Activated B cell treated with CpG ODN at 0.5 μM for 24 hours (primary cell): ENCODE measurements at regions not wholly inside any gene's neighbourhood (a gene's known extent, or its start where the extent isn't known, plus 50 kb on each side); places are given as distances from the start of the nearest gene placed in this dataset.

Experiments used
- ATAC-seq: fragments of 200-7000 bp; cut with Tn5 transposase; one replicate; pipeline ENCODE4 v1.10.0; 2021; ENCODE audit warnings: low read depth, mild to moderate bottlenecking, moderate library complexity
- CTCF ChIA-PET: fragments of 350-600 bp; sonication (Branson Sonifier 250); formaldehyde crosslinking; loops from one replicate; lab custom pipeline; 2021; ENCODE audit warnings: antibody characterized with exemption; lab: Charles Lee
- POLR2A ChIA-PET: fragments of 350-600 bp; sonication (Branson Sonifier 250); formaldehyde crosslinking; loops from one replicate; lab custom pipeline; 2021; ENCODE audit warnings: antibody characterized with exemption; lab: Charles Lee
- DNase-seq: peaks from one replicate; pipeline ENCODE4 v3.0.0; 2022
- H3K27ac Mint-ChIP-seq: one replicate; pipeline ENCODE4 v1.8.0; 2020; ENCODE audit warnings: mixed read lengths
- H3K27me3 Mint-ChIP-seq: one replicate; pipeline ENCODE4 v1.8.0; 2021; ENCODE audit warnings: mixed read lengths
- H3K36me3 Mint-ChIP-seq: one replicate; pipeline ENCODE4 v1.8.0; 2021; ENCODE audit warnings: low read depth, mixed read lengths
- H3K4me1 Mint-ChIP-seq: one replicate; pipeline ENCODE4 v1.8.0; 2021; ENCODE audit warnings: mixed read lengths
- H3K4me3 Mint-ChIP-seq: one replicate; pipeline ENCODE4 v1.8.0; 2020; ENCODE audit warnings: mild to moderate bottlenecking, mixed read lengths
- H3K9me3 Mint-ChIP-seq: one replicate; pipeline ENCODE4 v1.8.0; 2020; ENCODE audit warnings: mixed read lengths
- CTCF ChIP-seq: fragments of 200-600 bp; IDR thresholded peaks from one replicate; pipeline ENCODE4 v1.8.0; 2022; ENCODE audit warnings: antibody characterized with exemption, mild to moderate bottlenecking
- intact Hi-C: fragments of 100-400 bp; cut with micrococcal nuclease; formaldehyde crosslinking; loops from one replicate; pipeline ENCODE4 v1.15.1; 2024

GRCh38 chr7:46356371-46356770 lies 435.3 kb upstream of the IGFBP3 start:
- H3K36me3 Mint-ChIP-seq, result no peaks in the 10 kb centered on the region
- POLR2A ChIA-PET, result no interaction called here
- H3K27me3 Mint-ChIP-seq, result no peaks in the 10 kb centered on the region

GRCh38 chr7:46355331-46355730 lies 434.3 kb upstream of the IGFBP3 start:
- Mint-ChIP-seq H3K4me1 (no peaks in the 10 kb centered on the region), H3K9me3 (no peaks in the 10 kb centered on the region), H3K27ac (no peak overlapping the region), H3K27me3 (no peaks in the 10 kb centered on the region), H3K4me3 (no peak overlapping the region), H3K36me3 (no peaks in the 10 kb centered on the region)
- DNase-seq (no peak), ATAC-seq (no peak)
- intact Hi-C loops, result no loop called here
- CTCF ChIA-PET, result no interaction called here
- POLR2A ChIA-PET, result no interaction called here
- no peak for TF ChIP-seq CTCF

More at GRCh38 chr7:46356371-46356770, 435.3 kb upstream of the IGFBP3 start:
- Mint-ChIP-seq H3K4me1 (no peaks in the 10 kb centered on the region), H3K4me3 (no peak overlapping the region), H3K9me3 (no peaks in the 10 kb centered on the region), H3K27ac (no peak overlapping the region)
- no peak for ATAC-seq
- intact Hi-C loops, result no loop called here
- CTCF ChIA-PET, result no interaction called here
- DNase-seq, result no peak
- TF ChIP-seq CTCF, result no peak

GRCh38 chr7:46352004-46352954 lies 431.2 kb upstream of the IGFBP3 start:
- no peaks in the 10 kb centered on the region for H3K9me3 Mint-ChIP-seq
- H3K4me1 Mint-ChIP-seq, result no peaks in the 10 kb centered on the region
- H3K27me3 Mint-ChIP-seq, result no peaks in the 10 kb centered on the region
- POLR2A ChIA-PET, result no interaction called here
- no peak for DNase-seq
- intact Hi-C loops, result loop anchor here (2.0 kb wide), 1 partner anchor 429 kb away; no protein-coding TSS in a partner anchor
- H3K4me3 Mint-ChIP-seq, result no peak overlapping the region
- no peaks in the 10 kb centered on the region for H3K36me3 Mint-ChIP-seq
- CTCF ChIA-PET, result no interaction called here
- no peak for TF ChIP-seq CTCF
- ATAC-seq, result no peak
- H3K27ac Mint-ChIP-seq, result no peak overlapping the region

GRCh38 chr7:46349490-46349889 lies 428.4 kb upstream of the IGFBP3 start:
- TF ChIP-seq CTCF, result no peak
- CTCF ChIA-PET, result no interaction called here
- DNase-seq, result no peak
- ATAC-seq, result no peak
- H3K4me3 Mint-ChIP-seq, result no peak overlapping the region
- no peak overlapping the region for H3K27ac Mint-ChIP-seq
- intact Hi-C loops, result no loop called here
- H3K27me3 Mint-ChIP-seq, result no peaks in the 10 kb centered on the region
- POLR2A ChIA-PET, result no interaction called here
- H3K9me3 Mint-ChIP-seq, result no peaks in the 10 kb centered on the region
- no peaks in the 10 kb centered on the region for H3K36me3 Mint-ChIP-seq
- H3K4me1 Mint-ChIP-seq, result no peaks in the 10 kb centered on the region

- H3K27ac Mint-ChIP-seq, result no peak overlapping the region
- ChIA-PET CTCF (no interaction called here), POLR2A (no interaction called here)
- H3K36me3 Mint-ChIP-seq, result no peaks in the 10 kb centered on the region
- intact Hi-C loops, result no loop called here
- ATAC-seq (no peak), DNase-seq (no peak)
- peaks cover 2% of the 10 kb centered on the region for H3K27me3 Mint-ChIP-seq
- no peak for TF ChIP-seq CTCF
- no peaks in the 10 kb centered on the region for H3K4me1 Mint-ChIP-seq
- H3K9me3 Mint-ChIP-seq, result peaks cover 2% of the 10 kb centered on the region
- no peak overlapping the region for H3K4me3 Mint-ChIP-seq
Measured at GRCh38 chr7:46344533-46344932, 423.5 kb upstream of the IGFBP3 start.
